NCI-H1930 (cell line): ENCODE measurements at regions not wholly inside any gene's neighbourhood (a gene's known extent, or its start where the extent isn't known, plus 50 kb on each side); places are given as distances from the start of the nearest gene placed in this dataset.

Experiments
- DNase-seq, 2 experiments: peaks; one replicate each; lab custom pipeline; 2025; lab: John Stamatoyannopoulos, UW

- no peak for DNase-seq
Observed at GRCh38 chr12:87836190-87836589, 193.0 kb downstream of the C12orf50 start.

DNA sequence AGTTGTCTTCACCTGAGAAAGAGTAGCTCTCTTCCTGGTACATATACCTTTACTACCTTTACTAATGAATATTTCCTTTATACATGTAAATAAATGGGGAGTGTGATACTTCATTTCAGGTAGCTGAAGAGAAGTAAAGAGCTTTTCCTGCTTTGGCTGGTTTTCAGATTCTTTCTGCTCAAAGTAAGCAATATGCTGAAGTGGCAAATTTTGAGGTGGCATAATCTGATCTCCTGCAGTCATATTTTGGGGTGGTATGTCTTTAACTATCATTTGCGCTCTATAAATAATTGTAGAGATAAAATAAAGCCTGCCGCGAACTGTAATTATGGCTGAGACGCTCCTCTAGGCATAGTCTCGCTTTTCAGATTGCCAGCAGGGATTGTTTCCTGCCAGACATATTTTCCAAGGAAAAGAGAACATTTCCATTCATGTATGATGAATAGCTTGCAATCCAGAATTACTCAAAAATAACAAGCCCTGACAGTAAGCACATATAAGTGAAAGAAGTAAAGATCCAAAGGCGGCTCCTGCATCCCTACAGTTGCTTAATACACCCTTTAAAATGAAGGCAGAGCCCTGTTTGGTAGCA is 200.7 kb downstream of the C12orf50 start:
- no peak for DNase-seq

GRCh38 chr12:87827638-87828264 is 201.4 kb downstream of the C12orf50 start:
- no peak for DNase-seq

DNA sequence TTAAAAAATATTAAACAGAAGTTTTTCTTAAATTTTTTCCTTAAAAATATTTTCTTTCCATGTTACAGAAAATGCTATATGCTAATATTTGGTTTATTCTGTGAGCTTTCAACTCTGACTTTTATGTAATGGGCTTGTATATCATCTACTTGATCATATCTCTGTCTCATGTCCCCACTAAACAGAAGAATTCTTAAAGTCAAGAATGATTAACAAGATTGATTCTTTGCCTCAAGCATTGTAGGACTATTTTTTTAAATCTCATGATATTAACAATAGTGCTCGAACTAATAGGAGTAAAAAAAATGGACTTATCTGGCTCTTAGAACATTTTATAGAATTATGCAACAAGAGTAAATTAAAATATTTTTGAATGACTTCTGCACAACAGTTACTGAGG is 206.3 kb downstream of the C12orf50 start:
- no peak for DNase-seq

GRCh38 chr12:87820524-87821202 is 208.5 kb downstream of the C12orf50 start:
- no peak for DNase-seq

DNA sequence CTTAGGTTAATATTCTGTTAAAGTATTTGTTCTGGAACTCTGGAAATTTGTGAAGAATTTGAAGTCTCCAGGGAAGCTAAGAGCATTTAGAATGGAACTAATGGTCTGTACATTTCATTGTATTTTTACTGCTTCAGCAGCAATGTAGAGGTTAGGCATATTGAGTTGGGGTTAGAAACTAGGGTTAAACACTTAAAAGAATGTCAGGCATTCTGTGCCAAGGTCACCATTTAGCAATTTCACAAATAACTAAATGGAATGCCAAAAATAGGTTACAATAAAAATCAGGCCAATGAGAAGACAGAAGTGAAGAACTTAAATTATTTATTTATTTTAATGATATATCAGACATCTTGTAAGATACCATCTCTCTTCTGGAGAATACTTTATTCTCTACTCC is 210.8 kb downstream of the C12orf50 start:
- DNase-seq = no peak

- DNase-seq = no peak
Observed at GRCh38 chr12:87815771-87816585, 213.2 kb downstream of the C12orf50 start.

DNA sequence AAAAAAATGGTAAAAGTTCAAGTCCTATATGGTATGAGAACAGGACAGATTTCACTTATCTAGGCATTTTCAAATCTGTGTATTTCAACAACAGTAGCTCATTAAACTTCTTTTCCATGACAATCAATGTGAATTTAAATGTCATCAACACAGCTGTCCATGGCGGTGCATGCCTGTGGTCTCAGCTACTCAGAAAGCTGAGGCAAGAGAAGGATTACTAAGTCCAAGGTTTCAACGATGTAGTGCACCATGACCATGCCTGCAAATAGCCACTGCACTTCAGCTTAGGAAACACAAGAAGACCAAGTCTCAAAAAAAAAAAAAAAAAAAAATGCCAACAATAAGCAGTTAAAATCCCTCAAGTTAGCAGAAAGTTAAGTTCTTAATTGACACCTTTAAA is 214.6 kb downstream of the C12orf50 start:
- no peak for DNase-seq

DNA sequence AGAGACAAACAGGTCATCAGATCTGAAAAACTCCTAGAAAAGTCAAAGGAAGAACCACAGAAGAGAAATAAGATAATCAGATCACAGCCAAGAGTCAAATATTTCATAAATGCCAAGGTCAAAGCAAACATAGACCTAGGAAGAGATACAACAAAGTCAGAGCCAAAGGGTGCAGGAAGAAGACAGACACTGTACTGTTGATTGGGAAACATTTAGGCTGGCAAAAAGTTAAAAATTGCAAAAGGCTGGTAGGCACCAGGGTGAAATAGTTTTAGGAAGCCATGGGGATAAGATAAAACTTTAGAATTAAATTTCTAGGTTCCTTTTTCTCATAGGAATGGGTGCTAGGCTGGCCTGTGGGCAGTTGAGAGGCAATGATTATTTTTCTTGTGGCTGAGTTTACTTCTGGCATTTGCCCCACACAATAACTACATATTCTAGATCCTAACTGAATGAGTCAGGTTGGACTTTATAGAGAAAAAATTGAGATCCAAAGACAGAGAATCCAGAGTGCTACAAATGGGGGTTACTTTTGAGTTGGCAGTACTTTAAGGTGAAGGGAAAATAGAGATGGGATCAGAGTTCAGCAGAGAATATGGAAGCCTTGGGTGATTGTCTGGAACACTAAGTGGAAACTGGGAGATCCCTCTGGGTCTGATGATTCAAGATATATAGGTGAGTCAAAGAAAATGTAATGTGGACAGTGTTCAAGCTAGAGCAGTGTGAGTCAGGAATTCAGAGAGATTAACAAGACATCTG is 215.5 kb downstream of the C12orf50 start:
- no peak for DNase-seq

DNA sequence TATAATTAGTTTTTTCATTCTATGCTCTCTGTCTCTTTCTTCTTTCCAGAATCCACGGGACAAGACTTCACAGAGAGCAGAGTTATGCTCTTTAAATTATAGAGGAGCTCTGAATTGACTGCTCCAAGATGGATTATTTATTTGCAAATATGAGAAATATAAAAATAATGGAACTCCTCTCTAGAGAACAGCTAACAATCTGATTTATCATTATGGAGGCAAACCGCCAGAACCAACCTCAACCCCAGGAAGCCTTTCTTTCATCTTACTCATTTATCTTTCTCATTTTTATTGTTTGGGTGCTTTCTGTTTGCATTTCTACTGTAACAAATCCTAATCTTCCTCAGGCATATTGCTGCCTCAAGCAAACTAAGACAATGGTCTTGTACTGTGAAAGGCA is 216.5 kb downstream of the C12orf50 start:
- DNase-seq = no peak

DNA sequence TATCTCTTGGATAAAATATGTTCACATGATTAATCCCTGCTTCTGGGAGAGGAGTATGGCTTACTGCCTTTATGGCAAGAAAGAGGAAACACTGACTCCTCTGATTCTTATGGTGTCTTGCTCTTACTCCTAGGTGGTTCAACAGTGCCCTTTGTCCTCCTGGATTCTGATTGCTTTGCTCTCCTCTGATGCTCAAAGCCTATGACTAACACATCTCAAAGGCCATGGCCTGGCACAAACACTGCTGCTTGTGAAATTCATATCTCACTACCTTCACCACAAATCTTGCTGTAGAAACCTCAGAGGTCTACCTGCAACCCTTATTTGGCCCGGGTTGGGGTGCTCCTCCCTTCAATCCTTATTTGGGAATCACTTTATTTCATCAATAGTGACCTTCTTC is 217.2 kb downstream of the C12orf50 start:
- DNase-seq = no peak

DNA sequence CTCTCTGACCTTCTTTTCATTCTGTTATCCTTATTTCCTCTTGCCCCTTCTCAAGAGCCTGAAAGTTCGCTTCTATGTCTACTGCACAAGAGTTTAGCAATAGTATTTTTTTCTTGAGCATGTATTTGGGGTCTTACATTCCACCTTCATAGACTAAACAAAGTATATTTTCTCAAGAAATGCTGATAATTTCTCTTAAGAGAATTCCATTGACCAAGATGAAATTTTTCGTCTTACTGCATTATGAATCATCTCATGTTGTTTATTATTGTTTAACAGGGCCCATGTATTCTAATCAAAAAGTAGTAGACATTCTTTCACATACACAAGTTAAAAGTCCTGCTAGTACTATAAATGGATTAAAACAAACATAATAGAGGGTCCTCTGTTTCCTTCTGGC is 219.3 kb downstream of the C12orf50 start:
- DNase-seq = no peak

GRCh38 chr12:87807086-87807485 is 222.1 kb downstream of the C12orf50 start:
- DNase-seq = no peak

GRCh38 chr12:87806310-87806709 is 222.9 kb downstream of the C12orf50 start:
- DNase-seq = no peak

DNA sequence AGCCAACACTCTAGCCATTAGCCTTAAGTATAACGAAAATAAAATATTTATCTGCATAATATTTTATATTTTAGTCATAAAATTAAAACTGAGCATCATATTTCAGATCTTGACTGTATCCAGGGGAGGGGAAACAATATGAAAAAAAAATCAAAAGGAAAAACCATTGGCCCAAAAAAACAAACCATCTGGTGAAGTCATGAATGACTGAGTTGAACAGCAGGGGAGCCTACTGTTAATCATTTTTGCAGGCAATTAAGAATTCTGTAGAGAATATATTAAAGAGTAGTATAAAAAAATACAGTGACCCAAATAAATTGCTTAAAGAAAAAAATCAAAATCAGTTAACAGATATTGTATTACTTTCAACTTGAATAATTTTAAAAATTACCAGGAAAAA is 224.8 kb downstream of the C12orf50 start:
- no peak for DNase-seq

DNA sequence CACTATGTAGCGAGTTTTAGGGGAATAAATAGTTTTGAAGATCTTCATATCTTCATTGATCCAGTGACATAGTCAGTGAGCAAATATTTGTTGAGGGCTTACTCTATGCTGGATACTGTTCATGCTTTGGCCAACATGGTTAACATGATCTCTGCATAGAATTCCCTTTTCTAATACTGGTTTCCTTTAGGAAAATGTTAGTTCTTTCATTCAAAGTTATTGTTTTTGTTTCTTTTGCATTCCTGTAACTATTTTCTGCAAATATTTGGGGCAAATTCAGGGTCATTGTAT is 226.5 kb downstream of the C12orf50 start:
- DNase-seq = no peak

GRCh38 chr12:87801860-87802720 is 227.1 kb downstream of the C12orf50 start:
- DNase-seq = no peak

DNA sequence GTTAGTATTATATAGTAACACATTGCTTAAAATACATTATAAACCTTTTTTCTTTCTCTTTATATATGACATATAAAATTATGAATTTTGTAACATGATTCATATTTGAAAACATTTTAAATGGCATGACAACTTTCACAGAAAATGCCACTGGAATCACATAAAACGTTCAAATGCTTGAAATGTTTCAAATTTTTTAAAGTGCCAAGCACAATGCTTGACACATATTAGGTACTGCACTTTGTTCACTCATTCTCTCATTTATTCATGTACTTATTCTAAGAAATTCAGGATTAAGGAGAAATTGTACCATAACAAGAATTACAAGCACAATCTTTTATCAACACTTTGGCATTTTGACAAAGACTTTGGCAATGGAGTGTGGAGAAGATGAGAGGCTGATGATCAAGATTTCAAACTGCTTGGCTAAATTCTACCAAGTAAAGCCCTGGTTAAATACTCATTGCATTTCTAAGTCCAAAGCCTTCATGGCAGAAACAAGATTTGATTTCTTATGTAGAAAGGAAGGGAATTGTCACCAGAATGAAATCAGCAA is 232.2 kb downstream of the C12orf50 start:
- DNase-seq = no peak

DNA sequence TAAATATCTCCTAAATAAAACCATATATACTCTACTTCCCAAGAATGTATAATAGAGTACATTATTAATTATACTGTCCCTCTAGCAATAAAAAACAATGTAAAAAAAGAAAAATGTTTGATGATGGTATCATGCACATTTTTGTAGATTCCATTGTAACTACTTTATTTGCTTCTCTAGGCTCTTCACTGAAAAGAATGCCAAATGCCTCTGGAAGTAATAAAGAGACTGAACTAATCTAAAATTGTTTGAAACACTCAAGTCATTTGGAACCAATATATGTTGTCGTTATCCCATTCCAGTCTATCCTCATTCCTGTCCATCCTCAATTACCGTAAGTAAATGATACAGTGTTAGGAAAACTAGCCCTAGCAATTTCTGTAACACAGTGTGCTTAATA is 233.6 kb downstream of the C12orf50 start:
- DNase-seq = no peak

DNA sequence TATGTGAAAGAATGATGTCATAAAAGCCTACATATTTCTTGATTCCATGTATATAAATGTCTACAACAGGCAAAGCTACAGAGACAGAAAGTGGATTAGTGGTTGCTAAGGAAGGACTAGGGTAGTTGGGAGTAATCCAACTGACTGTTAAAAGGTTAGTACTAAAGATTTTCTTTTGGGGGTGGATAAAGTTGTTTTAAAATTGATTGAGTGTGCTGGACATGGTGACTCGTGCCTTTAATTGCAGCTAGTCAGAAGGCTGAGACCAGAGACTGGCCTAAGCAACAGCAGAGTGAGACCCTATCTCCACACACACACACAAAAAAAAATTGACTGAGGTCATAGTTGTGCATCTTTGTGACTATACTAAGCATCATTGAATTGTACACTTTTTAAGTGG is 234.3 kb downstream of the C12orf50 start:
- no peak for DNase-seq

DNA sequence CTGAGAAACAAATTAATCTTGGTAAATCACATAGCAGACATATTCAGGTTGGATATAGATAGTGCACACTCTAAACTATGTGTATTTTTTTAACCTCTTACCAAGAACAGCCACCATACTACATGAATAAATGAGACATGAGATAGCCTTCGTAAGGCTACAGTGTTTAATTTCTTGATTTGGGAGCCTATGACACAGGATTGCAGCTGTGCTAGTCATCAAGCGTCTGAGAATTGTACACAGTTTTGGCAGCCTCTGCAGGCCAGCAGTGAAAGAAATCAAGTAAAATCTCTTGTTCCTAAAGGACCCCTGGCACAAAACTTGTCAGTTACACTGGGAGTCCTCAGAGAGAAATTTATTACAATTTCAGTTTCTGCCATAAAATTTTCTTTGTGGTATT is 236.1 kb downstream of the C12orf50 start:
- DNase-seq = no peak
